ENCODE measurements at regions not wholly inside any gene's neighbourhood (a gene's known extent, or its start where the extent isn't known, plus 50 kb on each side); places are given as distances from the start of the nearest gene placed in this dataset.

DNA sequence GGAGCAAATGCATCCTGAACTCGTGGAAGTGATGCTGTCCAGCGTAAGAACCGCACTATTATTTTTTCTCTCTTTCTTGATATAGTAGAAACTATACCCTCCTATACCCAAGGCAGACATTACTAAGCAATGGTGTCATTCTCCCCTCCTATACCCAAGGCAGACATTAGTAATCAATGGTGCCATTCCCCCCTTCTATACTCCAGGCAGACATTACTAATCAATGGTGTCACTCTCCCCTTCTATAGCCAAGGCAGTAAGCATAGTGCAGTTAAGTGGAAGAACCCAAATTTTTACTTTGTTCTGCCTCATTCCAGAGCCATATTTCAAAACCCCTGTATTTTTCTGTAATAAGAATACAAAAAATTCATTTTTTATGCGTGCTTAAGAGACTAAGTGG, 506.2 kb upstream of the EEF2KMT start:
- TF ChIP-seq POLR2AphosphoS5 (IDR thresholded peaks at IDR 0.05) = no peak
- TF ChIP-seq CTCF (IDR thresholded peaks at IDR 0.05) = no peak
- TF ChIP-seq POLR2A (IDR thresholded peaks at IDR 0.05) = no peak

All from breast epithelium (tissue), 3 donors.